MCF 10A (cell line): ENCODE measurements at regions not wholly inside any gene's neighbourhood (a gene's known extent, or its start where the extent isn't known, plus 50 kb on each side); places are given as distances from the start of the nearest gene placed in this dataset.
"Not testable (repeated sequence)": the region's sequence is repeated elsewhere in the genome, so short reads cannot be mapped to it uniquely, and the experiment has no call there.

Source experiments
- BruUV-seq: library from RNA; stranded (reverse); fragments of 400-500 nt; replicated peaks from 2 replicates; lab custom pipeline; 2021; lab: Mats Ljungman, UMichigan
- CTCF ChIA-PET: fragments of 300-600 bp; sonication (Branson Sonifier 250); formaldehyde crosslinking; extraction: SDS; loops from one replicate; lab custom pipeline; 2021; ENCODE audit warnings: antibody characterized with exemption, inconsistent platforms; lab: Yijun Ruan, JAX
- POLR2A ChIA-PET: fragments of 300-600, 350-650 bp; sonication (Branson Sonifier 250); formaldehyde crosslinking; extraction: SDS; loops from one replicate; lab custom pipeline; 2020; ENCODE audit warnings: antibody characterized with exemption, inconsistent platforms; lab: Yijun Ruan, JAX
- DNase-seq: peaks from one replicate; pipeline ENCODE4 v3.0.0-alpha.2; 2018; ENCODE audit not compliant: unreplicated experiment
- H3K27ac Mint-ChIP-seq: one replicate; pipeline ENCODE4 v1.8.0; 2022; ENCODE audit warnings: mild to moderate bottlenecking, low read depth, mixed read lengths; ENCODE audit not compliant: unreplicated experiment
- H3K27me3 Mint-ChIP-seq: one replicate; pipeline ENCODE4 v1.8.0; 2022; ENCODE audit warnings: mixed read lengths; ENCODE audit not compliant: insufficient read depth, unreplicated experiment
- H3K36me3 Mint-ChIP-seq: one replicate; pipeline ENCODE4 v1.8.0; 2022; ENCODE audit warnings: mild to moderate bottlenecking, moderate library complexity, mixed read lengths; ENCODE audit not compliant: insufficient read depth, unreplicated experiment
- H3K4me1 Mint-ChIP-seq: one replicate; pipeline ENCODE4 v1.8.0; 2022; ENCODE audit warnings: mixed read lengths; ENCODE audit not compliant: insufficient read depth, unreplicated experiment
- H3K4me3 Mint-ChIP-seq: one replicate; pipeline ENCODE4 v1.8.0; 2022; ENCODE audit warnings: mild to moderate bottlenecking, moderate library complexity, mixed read lengths; ENCODE audit not compliant: unreplicated experiment
- H3K9me3 Mint-ChIP-seq: one replicate; pipeline ENCODE4 v1.8.0; 2022; ENCODE audit warnings: mixed read lengths; ENCODE audit not compliant: unreplicated experiment
- intact Hi-C: fragments of 100-400 bp; cut with micrococcal nuclease; formaldehyde crosslinking; loops from 2 replicates; pipeline ENCODE4 v1.14.1; 2022
- TF ChIP-seq, protein P1 (sequence below): fragments of 200-600 bp; IDR thresholded peaks from one replicate; pipeline ENCODE4 v1.8.0; 2022; ENCODE audit warnings: antibody characterized with exemption, mild to moderate bottlenecking; ENCODE audit not compliant: unreplicated experiment

DNA sequence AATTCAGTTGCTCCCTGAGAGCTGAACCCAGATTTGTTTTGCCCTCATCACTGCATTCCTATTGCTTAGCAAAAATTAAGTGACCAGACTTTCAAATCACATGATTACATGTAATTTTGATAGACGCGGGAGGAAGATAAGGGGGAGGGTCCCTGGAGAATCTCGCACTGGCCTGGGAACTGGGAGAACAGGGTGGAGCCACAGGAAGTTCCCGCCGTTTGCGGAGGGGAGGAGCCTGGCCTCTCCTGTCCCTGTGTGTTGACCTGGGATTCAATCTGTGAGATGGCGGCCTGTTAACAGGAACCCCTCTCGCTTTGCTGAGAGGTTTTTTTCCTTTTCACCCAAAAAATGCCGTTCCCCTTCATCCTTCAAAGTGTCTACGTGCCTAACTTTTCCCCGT is 142.9 kb upstream of the OR13F1 start:
- POLR2A ChIA-PET, result no interaction called here
- TF ChIP-seq, protein P1, sequence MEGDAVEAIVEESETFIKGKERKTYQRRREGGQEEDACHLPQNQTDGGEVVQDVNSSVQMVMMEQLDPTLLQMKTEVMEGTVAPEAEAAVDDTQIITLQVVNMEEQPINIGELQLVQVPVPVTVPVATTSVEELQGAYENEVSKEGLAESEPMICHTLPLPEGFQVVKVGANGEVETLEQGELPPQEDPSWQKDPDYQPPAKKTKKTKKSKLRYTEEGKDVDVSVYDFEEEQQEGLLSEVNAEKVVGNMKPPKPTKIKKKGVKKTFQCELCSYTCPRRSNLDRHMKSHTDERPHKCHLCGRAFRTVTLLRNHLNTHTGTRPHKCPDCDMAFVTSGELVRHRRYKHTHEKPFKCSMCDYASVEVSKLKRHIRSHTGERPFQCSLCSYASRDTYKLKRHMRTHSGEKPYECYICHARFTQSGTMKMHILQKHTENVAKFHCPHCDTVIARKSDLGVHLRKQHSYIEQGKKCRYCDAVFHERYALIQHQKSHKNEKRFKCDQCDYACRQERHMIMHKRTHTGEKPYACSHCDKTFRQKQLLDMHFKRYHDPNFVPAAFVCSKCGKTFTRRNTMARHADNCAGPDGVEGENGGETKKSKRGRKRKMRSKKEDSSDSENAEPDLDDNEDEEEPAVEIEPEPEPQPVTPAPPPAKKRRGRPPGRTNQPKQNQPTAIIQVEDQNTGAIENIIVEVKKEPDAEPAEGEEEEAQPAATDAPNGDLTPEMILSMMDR, result no peak
- BruUV-seq, result no TSS peak
- Mint-ChIP-seq H3K27ac (no peak overlapping the region), H3K9me3 (peaks cover 5% of the 10 kb centered on the region), H3K27me3 (no peaks in the 10 kb centered on the region), H3K4me3 (no peak overlapping the region), H3K36me3 (no peaks in the 10 kb centered on the region), H3K4me1 (no peaks in the 10 kb centered on the region)
- intact Hi-C loops, result no loop called here
- DNase-seq, result no peak
- CTCF ChIA-PET, result interaction anchor here (0.6 kb wide), 1 partner anchor 16 kb away, joined by 3 read pairs; no protein-coding TSS in a partner anchor

DNA sequence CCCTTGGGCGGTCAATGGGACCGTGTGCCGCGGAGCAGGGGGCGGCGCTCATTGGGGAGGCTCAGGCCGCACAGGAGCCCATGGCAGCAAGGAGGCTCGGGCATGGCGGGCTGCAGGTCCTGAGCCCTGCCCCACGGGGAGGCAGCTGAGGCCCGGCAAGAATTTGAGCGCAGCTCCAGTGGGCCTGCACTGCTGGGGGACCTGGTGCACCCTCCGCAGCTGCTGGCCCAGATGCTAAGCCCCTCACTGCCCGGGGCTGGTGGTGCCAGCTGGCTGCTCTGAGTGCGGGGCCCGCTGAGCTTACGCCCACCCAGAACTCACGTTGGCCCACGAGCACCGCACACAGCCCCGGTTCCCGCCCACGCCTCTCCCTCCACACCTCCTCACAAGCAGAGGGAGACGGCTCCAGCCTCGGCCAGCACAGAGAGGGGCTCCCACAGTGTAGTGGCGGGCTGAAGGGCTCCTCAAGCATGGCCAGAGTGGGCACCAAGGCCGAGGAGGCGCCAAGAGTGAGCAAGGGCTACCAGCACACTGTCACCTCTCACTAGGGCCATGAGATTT is 141.1 kb upstream of the OR13F1 start:
- POLR2A ChIA-PET, result no interaction called here
- CTCF ChIA-PET, result interaction anchor here (2.2 kb wide), 1 partner anchor 23 kb away, joined by 7 read pairs; no protein-coding TSS in a partner anchor
- Mint-ChIP-seq H3K36me3 (no peaks in the 10 kb centered on the region), H3K27me3 (no peaks in the 10 kb centered on the region), H3K4me1 (no peaks in the 10 kb centered on the region), H3K27ac (no peak overlapping the region), H3K4me3 (no peak overlapping the region), H3K9me3 (peaks cover 5% of the 10 kb centered on the region)
- intact Hi-C loops, result no loop called here
- DNase-seq, result no peak
- no TSS peak for BruUV-seq
- TF ChIP-seq, protein P1, result no peak

DNA sequence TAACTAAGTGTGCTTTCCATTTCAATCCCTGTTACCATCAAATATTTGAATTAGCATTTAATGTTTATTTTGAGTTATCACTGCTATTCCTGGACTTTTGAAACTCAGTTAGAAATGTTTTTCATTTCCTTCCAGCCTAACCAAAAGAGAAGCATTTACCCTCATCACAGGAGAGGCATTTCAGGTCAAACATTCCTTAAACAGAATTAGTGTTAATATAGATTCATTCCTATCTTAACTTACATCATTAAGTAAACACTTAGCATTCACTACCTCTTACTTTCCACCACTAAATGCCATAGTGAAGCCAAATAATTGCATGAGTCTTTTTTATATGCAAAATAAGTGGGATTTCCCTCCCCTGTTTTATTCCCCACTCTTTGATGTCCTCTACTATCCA is 136.6 kb upstream of the OR13F1 start:
- H3K36me3 Mint-ChIP-seq, result no peaks in the 10 kb centered on the region
- peaks cover 5% of the 10 kb centered on the region for H3K9me3 Mint-ChIP-seq
- H3K4me3 Mint-ChIP-seq, result no peak overlapping the region
- ChIA-PET POLR2A (no interaction called here), CTCF (interaction anchor here (0.7 to 2.6 kb wide), 2 partner anchors 18 to 340 kb away, joined by 5 to 11 read pairs; no protein-coding TSS in a partner anchor)
- H3K4me1 Mint-ChIP-seq, result no peaks in the 10 kb centered on the region
- no peak for DNase-seq
- intact Hi-C loops, result no loop called here
- H3K27ac Mint-ChIP-seq, result no peak overlapping the region
- H3K27me3 Mint-ChIP-seq, result no peaks in the 10 kb centered on the region
- no TSS peak for BruUV-seq
- TF ChIP-seq, protein P1, result no peak

DNA sequence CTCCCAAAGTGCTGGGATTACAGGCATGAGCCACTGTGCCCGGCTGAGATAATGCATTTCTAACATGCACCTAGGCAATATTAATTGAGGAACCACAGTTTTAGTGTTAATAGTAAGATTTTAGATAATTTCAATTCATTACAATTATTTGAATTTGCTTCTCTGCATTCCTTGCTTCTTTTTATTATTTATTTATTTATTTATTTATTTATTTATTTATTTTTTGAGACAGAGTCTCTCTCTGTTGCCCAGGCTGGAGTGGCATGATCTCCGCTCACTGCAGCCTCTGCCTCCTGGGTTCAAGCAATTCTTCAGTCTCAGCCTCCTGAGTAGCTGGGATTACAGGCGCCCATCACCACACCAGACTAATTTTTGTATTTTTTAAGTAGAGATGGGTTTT is 135.7 kb upstream of the OR13F1 start:
- DNase-seq, POLR2A ChIA-PET, H3K27me3 Mint-ChIP-seq, H3K9me3 Mint-ChIP-seq, H3K4me3 Mint-ChIP-seq, BruUV-seq, H3K4me1 Mint-ChIP-seq, H3K36me3 Mint-ChIP-seq, CTCF ChIA-PET, intact Hi-C loops, H3K27ac Mint-ChIP-seq: not testable (repeated sequence)
